Activated CD8-positive, alpha-beta memory T cell treated with anti-CD3 and anti-CD28 coated beads for 1 hour (primary cell): ENCODE measurements at regions not wholly inside any gene's neighbourhood (a gene's known extent, or its start where the extent isn't known, plus 50 kb on each side); places are given as distances from the start of the nearest gene placed in this dataset.
"Not testable (repeated sequence)": the region's sequence is repeated elsewhere in the genome, so short reads cannot be mapped to it uniquely, and the experiment has no call there.

Source experiments
- DNase-seq, 2 donors: peaks; one replicate each; pipeline ENCODE4 v3.0.0-alpha.2; 2020; ENCODE audit warnings: low read depth in 1 of 2; ENCODE audit errors: extremely low read depth in 1 of 2

- not testable (repeated sequence) for DNase-seq
Measured at GRCh38 chr10:100638969-100639368, 103.2 kb downstream of the HIF1AN start.

GRCh38 chr10:100642295-100642994, 102.9 kb upstream of the PAX2 start:
- no peak for DNase-seq

GRCh38 chr10:100645091-100645490, 100.3 kb upstream of the PAX2 start:
- DNase-seq: no peak

- no peak for DNase-seq
Measured at GRCh38 chr10:100645613-100646392, 99.6 kb upstream of the PAX2 start.

GRCh38 chr10:100647928-100648327, 97.5 kb upstream of the PAX2 start:
- DNase-seq: no peak

- no peak for DNase-seq
Measured at GRCh38 chr10:100650693-100651092, 94.7 kb upstream of the PAX2 start.

- not testable (repeated sequence) for DNase-seq
Measured at GRCh38 chr10:100651099-100651498, 94.3 kb upstream of the PAX2 start.

- DNase-seq: no peak
Measured at GRCh38 chr10:100651916-100652315, 93.5 kb upstream of the PAX2 start.

GRCh38 chr10:100652406-100653135, 92.8 kb upstream of the PAX2 start:
- DNase-seq: no peak

GRCh38 chr10:100653238-100653956, 92.0 kb upstream of the PAX2 start:
- DNase-seq: no peak

- no peak for DNase-seq
Measured at GRCh38 chr10:100653957-100654781, 91.2 kb upstream of the PAX2 start.

GRCh38 chr10:100654782-100655325, 90.5 kb upstream of the PAX2 start:
- DNase-seq: no peak

- no peak for DNase-seq
Measured at GRCh38 chr10:100655326-100655759, 90.0 kb upstream of the PAX2 start.

- DNase-seq: no peak
Measured at GRCh38 chr10:100655760-100656421, 89.5 kb upstream of the PAX2 start.

- no peak for DNase-seq
Measured at GRCh38 chr10:100656454-100656853, 88.9 kb upstream of the PAX2 start.

GRCh38 chr10:100658269-100658668, 87.1 kb upstream of the PAX2 start:
- DNase-seq: no peak

GRCh38 chr10:100659361-100660098, 85.9 kb upstream of the PAX2 start:
- DNase-seq: no peak

GRCh38 chr10:100660365-100660764, 85.0 kb upstream of the PAX2 start:
- no peak for DNase-seq

GRCh38 chr10:100660945-100661344, 84.4 kb upstream of the PAX2 start:
- no peak for DNase-seq
